Mammary epithelial cell (primary cell): ENCODE measurements at regions not wholly inside any gene's neighbourhood (a gene's known extent, or its start where the extent isn't known, plus 50 kb on each side); places are given as distances from the start of the nearest gene placed in this dataset.

Source experiments
- CTCF ChIP-seq, 2 donors: IDR thresholded peaks in 1 of 2; conservative IDR thresholded peaks in 1 of 2; 2 replicates each; pipeline ENCODE4 v1.5.1; 2011 to 2012; ENCODE audit warnings: inconsistent platforms in 2 of 2, low read length in 2 of 2, mild to moderate bottlenecking in 2 of 2, control low read depth in 1 of 2, low read depth in 1 of 2; ENCODE audit not compliant: insufficient read depth in 1 of 2; ENCODE audit errors: extremely low read depth in 1 of 2
- EZH2 ChIP-seq: IDR thresholded peaks from 2 replicates; pipeline ENCODE4 v1.6.1; 2012; ENCODE audit warnings: low read length, inconsistent platforms, borderline replicate concordance

GRCh38 chrX:6813836-6814370, 279.0 kb upstream of the VCX3A start:
- TF ChIP-seq CTCF (conservative IDR thresholded peaks at IDR 0.05 in 1 of 2, IDR thresholded peaks at IDR 0.05 in 1 of 2; ENCODE audit: extremely low read depth in 1 of 2, insufficient read depth in 1 of 2, low read depth in 1 of 2, low read length in 2 of 2) (no peak), EZH2 (no peak)
